Choroid plexus epithelial cell (primary cell): ENCODE measurements at regions not wholly inside any gene's neighbourhood (a gene's known extent, or its start where the extent isn't known, plus 50 kb on each side); places are given as distances from the start of the nearest gene placed in this dataset.
A peak's percentile ranks its signal among the peaks of the same experiment; 100 is the strongest.

Source experiments
- DNase-seq: peaks from one replicate; pipeline ENCODE4 v3.0.0-alpha.2; 2010; ENCODE audit warnings: low read depth
- H3K4me3 ChIP-seq: 2 replicates; pipeline ENCODE4 v1.5.1; 2011; ENCODE audit warnings: low read depth, mild to moderate bottlenecking, control low read depth, low read length, moderate library complexity
- CTCF ChIP-seq: conservative IDR thresholded peaks from 2 replicates; pipeline ENCODE4 v1.5.1; 2011; ENCODE audit warnings: low read depth, mild to moderate bottlenecking, control low read depth, inconsistent platforms, low read length, moderate library complexity

DNA sequence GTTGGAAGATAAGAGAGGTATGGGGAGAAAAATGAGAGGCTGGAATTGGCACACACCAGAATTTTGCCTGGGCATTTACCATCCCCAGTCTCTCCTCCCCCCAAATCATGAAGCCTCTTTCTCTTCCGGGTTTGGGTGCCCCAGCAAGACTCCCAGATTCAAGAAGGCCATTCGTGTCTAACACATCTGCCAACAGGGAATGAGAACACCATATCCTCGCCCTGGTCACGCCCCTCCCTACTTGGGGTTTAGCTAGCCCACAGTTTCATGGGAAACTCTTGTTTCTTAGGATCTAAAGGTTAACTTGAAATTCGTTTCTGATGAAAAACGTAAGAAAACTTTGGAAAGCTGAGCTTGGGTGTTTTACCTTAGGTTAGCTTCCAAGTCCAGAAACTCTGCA is 105.5 kb upstream of the TMEM170B start:
- no peak for TF ChIP-seq CTCF
- H3K4me3 ChIP-seq: no peak overlapping the region
- DNase-seq: no peak

DNA sequence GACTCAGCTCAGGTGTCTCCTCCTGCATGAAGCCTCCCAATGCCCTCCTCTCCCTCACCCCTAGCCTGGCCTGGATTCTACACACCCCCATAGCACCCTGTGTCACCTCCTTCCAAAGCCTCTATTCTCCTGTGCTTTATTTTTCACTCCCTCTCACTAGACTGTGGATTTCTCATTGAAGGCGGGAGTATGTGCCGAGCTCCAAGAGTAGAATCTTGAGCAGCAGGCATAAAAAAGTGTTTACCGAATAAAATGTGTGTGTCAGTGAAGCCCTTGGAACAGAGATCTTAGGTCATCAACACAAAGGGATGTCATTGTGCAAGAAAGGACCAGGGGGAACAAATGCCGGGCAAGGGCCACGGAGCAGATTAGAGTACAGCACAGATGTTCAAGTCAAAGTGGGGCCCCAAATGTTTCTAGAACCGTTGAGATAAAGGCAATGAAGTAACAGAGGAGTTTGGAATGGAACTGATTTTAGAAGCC is 106.1 kb upstream of the TMEM170B start:
- no peak overlapping the region for H3K4me3 ChIP-seq
- TF ChIP-seq CTCF: no peak
- DNase-seq: peak; percentile 70

DNA sequence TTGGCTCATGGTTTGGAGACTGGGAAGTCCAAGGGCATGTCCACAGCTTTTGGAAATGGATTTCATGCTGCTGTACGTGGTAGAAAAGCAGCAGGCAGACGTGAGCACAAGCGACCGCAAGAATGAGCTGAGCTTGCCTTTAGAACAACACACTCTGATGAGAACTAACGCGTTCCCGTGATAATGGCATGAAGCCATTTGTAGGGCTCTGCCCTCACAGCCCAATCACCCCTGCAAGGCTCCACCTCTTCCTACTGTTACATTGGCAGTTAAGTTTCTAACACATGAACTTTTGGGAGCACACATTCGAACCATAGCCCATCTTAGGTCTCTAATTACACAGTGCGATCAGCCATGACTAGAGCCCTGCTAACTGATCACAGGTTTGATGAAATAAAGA is 107.5 kb upstream of the TMEM170B start:
- no peak for TF ChIP-seq CTCF
- DNase-seq: peak; percentile 70
- no peak overlapping the region for H3K4me3 ChIP-seq

DNA sequence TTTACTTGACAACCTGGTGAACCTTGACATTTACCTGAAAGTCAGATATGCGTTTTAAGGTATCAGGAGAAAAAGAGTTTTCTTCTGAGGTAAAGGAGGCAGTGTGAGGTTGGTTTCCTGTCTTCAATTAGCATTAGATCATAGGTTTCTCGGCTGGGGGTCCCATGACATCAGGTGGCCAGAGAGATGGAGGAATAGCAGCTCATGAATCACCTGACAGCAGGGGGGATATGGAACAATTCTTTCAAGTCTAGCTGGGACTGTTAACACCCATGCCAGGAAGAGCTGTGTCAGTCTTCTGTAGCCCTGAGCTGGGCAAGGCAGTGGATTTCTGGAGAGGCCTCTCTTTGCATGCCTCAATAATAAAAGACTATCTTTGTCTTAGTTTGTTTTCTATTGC is 108.0 kb upstream of the TMEM170B start:
- DNase-seq: peak; percentile 88
- TF ChIP-seq CTCF: no peak

DNA sequence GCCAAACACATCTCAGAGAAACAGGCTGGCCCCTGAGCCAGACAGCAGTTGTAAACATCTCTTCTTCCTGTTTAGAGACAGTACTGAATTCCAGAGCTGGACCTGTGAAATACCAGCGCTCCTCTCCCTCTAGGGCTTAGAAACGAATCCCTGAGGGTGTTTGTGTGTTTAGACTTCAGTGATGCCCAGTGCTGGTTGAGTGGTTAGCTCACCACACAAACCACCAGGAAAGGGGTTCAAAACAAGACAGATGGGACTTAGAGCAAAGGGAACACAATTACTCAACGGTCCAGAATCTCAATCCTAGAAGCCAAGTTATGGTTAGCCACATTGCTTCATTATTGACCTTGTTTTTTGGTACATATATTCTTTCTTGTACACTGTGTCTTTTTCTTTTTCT is 108.7 kb upstream of the TMEM170B start:
- H3K4me3 ChIP-seq: no peak overlapping the region
- no peak for TF ChIP-seq CTCF
- DNase-seq: peak; percentile 98

More for the DNA sequence above, 108.0 kb upstream of the TMEM170B start:
- H3K4me3 ChIP-seq: no peak overlapping the region

DNA sequence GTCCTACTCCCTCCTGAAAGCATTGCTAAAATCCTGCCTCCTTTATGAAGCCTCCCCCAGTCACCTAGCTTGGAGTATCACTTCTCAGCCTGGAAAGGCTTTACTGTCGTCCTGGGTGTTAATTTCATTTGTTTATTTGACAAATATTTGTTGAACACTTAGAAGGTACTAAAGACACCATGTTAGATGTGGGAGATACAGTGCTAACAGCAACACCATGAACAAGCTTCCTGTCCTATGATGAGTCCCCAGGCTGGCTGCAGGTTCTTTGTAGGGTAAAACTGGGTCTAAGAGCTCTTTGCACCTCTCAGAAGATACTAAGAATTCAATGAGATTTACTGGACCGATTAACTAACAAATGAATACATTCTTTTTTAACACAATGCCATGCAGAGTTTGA is 109.2 kb upstream of the TMEM170B start:
- TF ChIP-seq CTCF: no peak
- H3K4me3 ChIP-seq: no peak overlapping the region
- DNase-seq: no peak

- TF ChIP-seq CTCF: no peak
- DNase-seq: peak; percentile 57
Measured at GRCh38 chr6:11427723-11428245, 109.8 kb upstream of the TMEM170B start.

More at GRCh38 chr6:11427723-11428245, 109.8 kb upstream of the TMEM170B start:
- no peak overlapping the region for H3K4me3 ChIP-seq
